ENCODE measurements at regions not wholly inside any gene's neighbourhood (a gene's known extent, or its start where the extent isn't known, plus 50 kb on each side); places are given as distances from the start of the nearest gene placed in this dataset.

- DNase-seq (ENCODE audit: low read depth) = no peak
Observed at GRCh38 chr1:30360281-30360680, 363.1 kb downstream of the MATN1 start.

GRCh38 chr1:30359539-30360220 is 363.7 kb downstream of the MATN1 start:
- no peak for DNase-seq (ENCODE audit: low read depth)

DNA sequence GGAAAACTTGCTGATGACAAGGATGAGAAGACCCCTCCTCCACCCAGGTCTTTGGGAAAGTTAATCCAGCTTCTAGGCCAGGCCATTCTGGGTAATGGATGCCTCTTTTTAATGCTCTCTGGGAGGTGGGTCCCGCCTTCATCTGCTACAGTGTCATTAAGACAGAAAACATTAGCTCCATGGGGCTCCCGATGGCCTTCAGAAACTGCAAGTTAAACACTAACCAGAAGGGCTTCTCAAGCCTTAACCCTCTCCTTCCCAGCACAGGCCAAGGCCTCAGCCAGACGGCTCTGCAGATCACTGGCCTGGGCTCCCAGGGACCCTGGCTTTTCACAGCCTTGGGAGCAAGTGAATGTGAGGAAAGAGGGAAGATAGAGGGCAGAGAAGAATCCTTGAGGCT is 364.9 kb downstream of the MATN1 start:
- DNase-seq (ENCODE audit: low read depth) = no peak

- DNase-seq (ENCODE audit: low read depth) = no peak
Observed at GRCh38 chr1:30356839-30357238, 366.5 kb downstream of the MATN1 start.

DNA sequence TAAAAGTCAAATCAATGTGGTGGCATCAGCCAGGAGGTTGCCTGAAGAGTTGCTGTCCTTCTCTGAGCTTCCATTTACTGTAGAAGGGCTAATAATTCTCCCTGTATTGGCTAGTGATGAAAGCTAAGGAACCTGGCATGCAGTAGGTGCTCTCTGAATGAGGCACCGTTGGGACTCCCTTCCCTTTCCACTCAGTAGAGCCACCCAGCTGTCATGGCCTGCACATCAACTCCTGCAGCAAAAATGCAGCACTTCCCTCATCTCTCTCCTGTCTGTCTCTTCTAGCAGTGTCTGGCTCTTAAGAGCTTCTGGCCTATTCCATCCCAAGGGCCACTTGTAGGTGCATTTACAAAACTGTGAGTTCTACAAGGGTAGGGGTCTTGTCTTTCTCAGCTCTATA is 369.0 kb downstream of the MATN1 start:
- no peak for DNase-seq (ENCODE audit: low read depth)

- DNase-seq (ENCODE audit: low read depth) = no peak
Observed at GRCh38 chr1:30353637-30354036, 369.7 kb downstream of the MATN1 start.

GRCh38 chr1:30348147-30348546 is 375.2 kb downstream of the MATN1 start:
- no peak for DNase-seq (ENCODE audit: low read depth)

GRCh38 chr1:30345491-30346130 is 377.8 kb downstream of the MATN1 start:
- DNase-seq (ENCODE audit: low read depth) = no peak

DNA sequence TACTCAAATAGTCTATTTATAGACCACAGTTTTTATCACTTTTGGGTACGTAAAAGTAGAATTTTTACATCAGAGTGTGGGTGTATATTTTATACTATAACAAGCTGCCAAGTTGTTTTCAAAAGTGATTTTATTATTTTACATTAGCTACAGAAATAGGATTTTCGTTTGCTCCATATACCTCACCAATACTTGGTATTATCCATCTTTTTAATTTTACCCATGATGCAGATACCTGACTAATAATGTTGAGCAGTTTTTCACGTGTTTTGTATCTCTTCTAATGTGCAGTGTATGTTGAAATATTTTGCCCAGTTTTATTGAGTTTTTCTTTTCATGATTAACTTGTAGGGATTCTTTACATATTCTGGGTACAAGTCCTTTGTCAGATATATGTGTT is 379.8 kb downstream of the MATN1 start:
- no peak for DNase-seq (ENCODE audit: low read depth)

DNA sequence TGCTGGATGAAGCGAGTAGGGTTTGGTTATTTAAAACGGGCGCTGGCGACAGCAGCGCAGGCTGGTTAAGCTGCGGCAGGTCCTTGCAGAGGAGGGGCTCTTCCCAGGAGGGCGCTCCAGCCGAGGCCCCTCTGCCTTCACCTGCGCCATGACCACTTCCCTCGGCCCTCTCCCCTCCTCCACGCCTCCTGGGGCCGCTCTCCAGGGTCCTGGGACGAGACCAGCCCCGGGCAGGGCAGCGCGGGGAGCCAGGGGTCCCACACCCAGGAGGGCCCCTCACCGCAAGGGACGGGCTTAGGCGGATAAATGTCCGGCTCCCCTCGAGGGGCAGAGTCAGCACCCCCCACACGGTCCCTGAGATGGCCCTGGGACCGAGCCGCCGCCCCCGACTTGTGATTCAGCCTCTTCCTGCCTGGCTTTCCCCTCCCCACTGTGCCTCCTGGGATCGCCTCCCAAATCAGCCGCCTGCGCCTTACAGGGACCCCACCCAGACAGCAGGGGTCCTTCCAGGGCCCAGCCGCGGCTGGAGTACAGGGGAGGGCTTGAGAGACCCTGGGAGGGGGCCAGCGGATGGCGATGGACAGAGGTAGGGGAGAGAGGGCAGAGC is 380.7 kb downstream of the MATN1 start:
- no peak for DNase-seq (ENCODE audit: low read depth)

- DNase-seq (ENCODE audit: low read depth) = no peak
Observed at GRCh38 chr1:30340934-30341333, 382.5 kb downstream of the MATN1 start.

DNA sequence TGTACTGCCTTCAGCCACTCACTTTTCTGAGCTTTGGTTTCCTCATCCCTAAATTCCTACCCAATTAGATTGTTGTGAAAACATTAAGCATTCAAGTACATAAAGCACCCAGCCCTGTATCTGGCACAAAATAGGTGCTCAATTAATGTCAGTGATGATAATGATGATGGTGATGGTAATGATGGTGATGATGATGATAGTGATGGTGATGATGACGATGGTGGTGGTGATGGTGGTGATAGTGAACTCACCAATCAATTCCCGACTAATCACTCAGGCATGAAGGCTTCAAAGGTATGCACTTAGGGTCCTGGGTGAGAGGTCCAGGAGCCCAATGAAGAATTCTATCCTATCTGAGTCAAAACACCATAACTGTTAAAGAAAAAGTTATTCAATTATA is 383.5 kb downstream of the MATN1 start:
- no peak for DNase-seq (ENCODE audit: low read depth)

DNA sequence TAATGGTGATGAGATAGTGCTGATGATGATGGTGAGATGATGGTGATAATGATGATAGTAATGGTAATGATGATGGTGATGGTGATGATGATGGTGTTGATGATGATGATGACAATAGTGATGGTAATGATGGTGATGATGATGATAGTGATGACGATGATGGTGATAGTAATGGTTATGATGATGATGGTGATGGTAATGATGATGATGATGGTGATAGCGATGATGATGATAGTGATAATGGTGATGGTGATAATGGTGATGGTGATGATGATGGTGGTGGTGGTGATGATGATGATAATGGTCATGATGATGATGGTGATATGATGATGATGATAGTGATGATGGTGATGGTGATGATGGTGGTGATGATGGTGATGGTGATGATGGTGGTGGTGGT is 384.6 kb downstream of the MATN1 start:
- DNase-seq (ENCODE audit: low read depth) = no peak

DNA sequence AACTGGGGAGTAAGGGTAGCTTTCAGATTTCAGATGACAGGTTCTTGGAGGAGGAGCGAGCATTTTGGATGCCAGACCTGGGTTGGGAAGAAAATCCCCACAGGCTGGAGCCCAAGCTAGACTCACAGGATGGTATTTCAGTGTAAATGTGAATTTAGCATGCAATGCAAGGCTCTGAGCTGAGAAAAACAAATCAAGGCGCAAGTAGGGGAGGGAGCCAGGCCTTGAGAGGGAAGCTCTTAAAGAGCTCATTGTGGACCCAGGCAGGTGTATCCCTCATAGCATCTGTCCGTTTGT is 386.1 kb downstream of the MATN1 start:
- DNase-seq (ENCODE audit: low read depth) = no peak

DNA sequence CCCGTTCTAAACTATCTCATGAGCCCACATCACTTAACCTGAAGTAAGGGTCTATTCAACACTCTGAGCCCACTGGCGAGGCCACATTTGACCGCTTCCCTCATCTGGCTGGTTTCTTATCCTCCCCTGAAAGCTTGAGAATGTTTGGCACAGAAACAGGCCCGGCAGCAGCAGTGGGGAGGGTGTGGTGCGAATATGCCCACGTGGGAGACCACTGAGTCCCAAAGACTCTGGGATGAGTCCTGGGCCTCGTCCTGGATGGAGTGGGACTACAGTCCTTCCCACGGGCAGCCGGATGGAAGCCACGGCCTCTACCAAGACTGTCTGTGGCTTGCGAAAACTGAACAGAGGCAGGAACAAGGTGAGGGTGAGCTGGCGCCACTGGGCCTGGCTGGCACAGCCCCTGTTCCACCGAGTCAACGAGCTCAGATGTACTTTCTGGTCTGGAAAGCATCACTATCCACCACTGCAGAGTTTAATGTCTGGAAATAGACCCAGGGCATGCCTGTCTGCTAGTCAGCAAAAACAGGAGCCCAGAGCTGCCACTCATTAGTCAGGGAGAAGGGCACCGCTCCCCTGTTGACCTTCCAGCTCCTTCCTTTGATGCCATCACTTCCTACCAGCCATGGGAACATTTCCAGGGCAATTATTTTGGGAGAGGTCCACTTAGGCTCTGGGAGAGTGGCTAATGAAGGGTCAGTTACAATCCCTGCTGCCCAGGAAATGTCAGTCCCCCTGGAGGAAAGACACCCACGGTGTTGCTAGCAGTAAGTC is 386.6 kb downstream of the MATN1 start:
- no peak for DNase-seq (ENCODE audit: low read depth)

DNA sequence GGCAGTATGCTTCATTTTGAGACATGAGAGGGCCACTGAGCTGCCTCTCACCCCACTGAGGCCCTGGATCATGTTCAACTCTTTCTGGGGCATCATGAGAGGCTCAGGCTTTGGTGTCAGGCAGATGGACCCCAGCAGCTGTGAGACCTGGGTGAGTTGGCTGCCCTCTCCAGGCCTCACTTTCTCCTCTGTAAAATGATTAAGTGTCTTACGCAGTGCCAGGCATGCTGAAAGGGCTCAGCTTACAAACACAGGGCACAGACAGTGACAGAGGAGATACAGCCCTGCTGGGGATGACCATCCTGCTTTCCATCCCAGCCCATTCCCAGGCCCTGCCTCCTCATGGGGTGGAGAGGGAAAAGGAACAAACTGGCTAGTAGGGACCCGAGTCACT is 387.4 kb downstream of the MATN1 start:
- DNase-seq (ENCODE audit: low read depth) = no peak

- no peak for DNase-seq (ENCODE audit: low read depth)
Observed at GRCh38 chr1:30335389-30335996, 387.9 kb downstream of the MATN1 start.

GRCh38 chr1:30334767-30335166 is 388.6 kb downstream of the MATN1 start:
- DNase-seq (ENCODE audit: low read depth) = no peak

GRCh38 chr1:30332116-30333094 is 391.0 kb downstream of the MATN1 start:
- no peak for DNase-seq (ENCODE audit: low read depth)

- no peak for DNase-seq (ENCODE audit: low read depth)
Observed at GRCh38 chr1:30331415-30332065, 391.8 kb downstream of the MATN1 start.

DNA sequence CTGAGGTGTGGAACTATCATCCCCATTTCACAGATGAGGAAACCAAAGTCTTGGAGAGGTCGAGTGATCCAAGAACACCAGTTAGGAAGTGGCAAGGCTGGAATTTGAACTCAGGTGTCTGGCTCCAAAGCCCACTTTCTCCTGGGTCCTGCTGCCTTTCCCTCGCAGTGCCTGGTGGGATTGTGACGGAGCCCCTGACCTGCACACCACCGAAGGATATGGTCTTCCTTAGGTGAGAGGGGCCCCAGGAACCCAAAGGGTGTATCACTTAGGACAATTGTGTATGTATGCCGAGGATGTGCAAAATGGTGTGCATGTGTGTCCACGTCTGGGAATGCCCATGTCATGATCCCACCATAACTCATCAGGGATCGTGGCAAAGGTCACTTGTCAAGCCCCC is 392.7 kb downstream of the MATN1 start:
- DNase-seq (ENCODE audit: low read depth) = no peak
